ENCODE measurements at regions not wholly inside any gene's neighbourhood (a gene's known extent, or its start where the extent isn't known, plus 50 kb on each side); places are given as distances from the start of the nearest gene placed in this dataset.

DNA sequence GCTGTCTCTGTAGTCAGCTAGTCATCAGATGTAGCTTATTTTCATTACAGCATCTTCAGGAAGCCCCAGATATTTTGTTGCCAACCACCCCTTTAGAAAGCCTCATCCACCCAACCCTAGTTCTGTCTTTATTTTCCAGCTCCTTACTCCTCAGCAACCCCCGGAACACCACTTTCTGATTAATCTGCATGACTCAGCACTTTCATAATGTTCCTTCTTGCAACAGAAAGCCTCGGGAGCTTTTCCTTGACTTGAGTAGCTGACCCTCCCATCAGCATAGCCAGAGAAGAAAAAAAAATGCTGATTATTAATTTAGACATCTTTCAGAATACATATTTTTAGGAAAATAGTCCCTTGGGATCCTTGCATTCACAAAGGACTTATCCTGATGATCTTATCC lies 244.0 kb upstream of the CXCL12 start:
- no peak for TF ChIP-seq ZFP3 (CRISPR knock-in tag; IDR thresholded peaks at IDR 0.05)
- no peak for TF ChIP-seq ZFP30 (CRISPR knock-in tag; IDR thresholded peaks at IDR 0.05)
- TF ChIP-seq ZNF565 (CRISPR knock-in tag; conservative IDR thresholded peaks at IDR 0.05; ENCODE audit: low read depth), result no peak
- no peak for TF ChIP-seq SNAI2 (CRISPR knock-in tag; IDR thresholded peaks at IDR 0.05)
- no peak for TF ChIP-seq OSR1 (CRISPR knock-in tag; IDR thresholded peaks at IDR 0.05)
- no peak for TF ChIP-seq POU6F1 (CRISPR knock-in tag; IDR thresholded peaks at IDR 0.05; ENCODE audit: borderline replicate concordance, low read depth)
- TF ChIP-seq RARB (CRISPR knock-in tag; IDR thresholded peaks at IDR 0.05), result no peak
- no peak for TF ChIP-seq TSHZ2 (CRISPR knock-in tag; IDR thresholded peaks at IDR 0.05)
- TF ChIP-seq, protein P1, sequence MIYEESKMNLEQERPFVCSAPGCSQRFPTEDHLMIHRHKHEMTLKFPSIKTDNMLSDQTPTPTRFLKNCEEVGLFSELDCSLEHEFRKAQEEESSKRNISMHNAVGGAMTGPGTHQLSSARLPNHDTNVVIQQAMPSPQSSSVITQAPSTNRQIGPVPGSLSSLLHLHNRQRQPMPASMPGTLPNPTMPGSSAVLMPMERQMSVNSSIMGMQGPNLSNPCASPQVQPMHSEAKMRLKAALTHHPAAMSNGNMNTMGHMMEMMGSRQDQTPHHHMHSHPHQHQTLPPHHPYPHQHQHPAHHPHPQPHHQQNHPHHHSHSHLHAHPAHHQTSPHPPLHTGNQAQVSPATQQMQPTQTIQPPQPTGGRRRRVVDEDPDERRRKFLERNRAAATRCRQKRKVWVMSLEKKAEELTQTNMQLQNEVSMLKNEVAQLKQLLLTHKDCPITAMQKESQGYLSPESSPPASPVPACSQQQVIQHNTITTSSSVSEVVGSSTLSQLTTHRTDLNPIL (CRISPR knock-in tag; IDR thresholded peaks at IDR 0.05; ENCODE audit: low read depth), result no peak
- no peak for TF ChIP-seq TCF4 (CRISPR knock-in tag; IDR thresholded peaks at IDR 0.05; ENCODE audit: borderline replicate concordance)
- no peak for TF ChIP-seq CSDC2 (CRISPR knock-in tag; IDR thresholded peaks at IDR 0.05)

Measured in SK-N-SH treated with all-trans-retinoic acid at 6 μM for 48 hours (cell line).